GM10248 (cell line): ENCODE measurements at regions not wholly inside any gene's neighbourhood (a gene's known extent, or its start where the extent isn't known, plus 50 kb on each side); places are given as distances from the start of the nearest gene placed in this dataset.
"Not testable (repeated sequence)": the region's sequence is repeated elsewhere in the genome, so short reads cannot be mapped to it uniquely, and the experiment has no call there.

Experiments used
- CTCF ChIA-PET: fragments of 300-600 bp; sonication (Branson Sonifier 250); formaldehyde crosslinking; extraction: SDS; loops from one replicate; lab custom pipeline; 2021; ENCODE audit warnings: antibody characterized with exemption; lab: Yijun Ruan, JAX
- POLR2A ChIA-PET: fragments of 350-650 bp; sonication (Branson Sonifier 250); formaldehyde crosslinking; extraction: SDS; loops from one replicate; lab custom pipeline; 2020; ENCODE audit warnings: antibody characterized with exemption; lab: Yijun Ruan, JAX
- DNase-seq: peaks from one replicate; pipeline ENCODE4 v3.0.0; 2012; ENCODE audit errors: extremely low spot score
- TF ChIP-seq, protein P1 (sequence below): IDR thresholded peaks from 2 replicates; pipeline ENCODE4 v1.5.1; 2012; ENCODE audit warnings: mild to moderate bottlenecking, low read depth; ENCODE audit errors: extremely low read depth, missing control alignments, control extremely low read depth

DNA sequence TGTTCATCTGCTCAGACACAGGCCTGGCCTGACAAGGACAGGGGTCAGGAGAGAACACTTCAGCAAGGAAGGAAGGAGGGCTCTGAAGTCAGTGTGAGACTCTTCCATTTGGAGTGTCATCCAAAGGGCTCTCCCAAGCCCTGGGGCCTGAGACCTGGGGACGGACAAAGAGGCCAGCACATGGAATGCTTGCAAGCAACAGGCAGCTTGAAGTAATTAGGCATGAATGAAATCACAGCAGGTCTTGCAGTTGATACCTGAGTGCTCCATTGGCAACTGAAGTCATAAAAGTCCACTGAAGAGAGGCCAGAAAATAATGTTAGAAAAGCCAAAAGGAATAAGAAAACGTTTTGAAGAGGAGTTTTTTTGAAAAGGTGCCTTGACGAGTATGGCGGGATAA is 231.7 kb downstream of the VAPA start:
- POLR2A ChIA-PET = no interaction called here
- CTCF ChIA-PET = no interaction called here
- TF ChIP-seq, protein P1, sequence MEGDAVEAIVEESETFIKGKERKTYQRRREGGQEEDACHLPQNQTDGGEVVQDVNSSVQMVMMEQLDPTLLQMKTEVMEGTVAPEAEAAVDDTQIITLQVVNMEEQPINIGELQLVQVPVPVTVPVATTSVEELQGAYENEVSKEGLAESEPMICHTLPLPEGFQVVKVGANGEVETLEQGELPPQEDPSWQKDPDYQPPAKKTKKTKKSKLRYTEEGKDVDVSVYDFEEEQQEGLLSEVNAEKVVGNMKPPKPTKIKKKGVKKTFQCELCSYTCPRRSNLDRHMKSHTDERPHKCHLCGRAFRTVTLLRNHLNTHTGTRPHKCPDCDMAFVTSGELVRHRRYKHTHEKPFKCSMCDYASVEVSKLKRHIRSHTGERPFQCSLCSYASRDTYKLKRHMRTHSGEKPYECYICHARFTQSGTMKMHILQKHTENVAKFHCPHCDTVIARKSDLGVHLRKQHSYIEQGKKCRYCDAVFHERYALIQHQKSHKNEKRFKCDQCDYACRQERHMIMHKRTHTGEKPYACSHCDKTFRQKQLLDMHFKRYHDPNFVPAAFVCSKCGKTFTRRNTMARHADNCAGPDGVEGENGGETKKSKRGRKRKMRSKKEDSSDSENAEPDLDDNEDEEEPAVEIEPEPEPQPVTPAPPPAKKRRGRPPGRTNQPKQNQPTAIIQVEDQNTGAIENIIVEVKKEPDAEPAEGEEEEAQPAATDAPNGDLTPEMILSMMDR = no peak
- DNase-seq = no peak

DNA sequence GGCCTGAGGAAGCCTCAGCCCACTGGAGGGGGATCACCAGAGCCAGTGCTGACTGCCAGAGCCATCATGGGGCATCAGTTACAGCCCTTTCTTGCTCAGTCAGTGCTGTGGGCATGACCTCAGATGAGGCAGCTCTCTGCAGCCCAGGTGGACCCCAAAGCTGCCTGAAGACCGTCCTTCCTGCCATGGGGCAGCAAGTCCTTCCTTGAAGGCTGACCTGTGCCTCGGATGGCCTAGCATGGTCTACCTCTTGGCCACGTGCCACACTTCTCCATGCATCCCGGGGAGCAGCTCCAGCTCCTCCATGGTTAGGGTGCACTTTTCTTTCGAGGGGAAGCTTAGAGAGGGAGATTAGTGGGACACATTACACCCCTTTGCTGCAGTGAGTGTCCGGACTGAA is 233.4 kb downstream of the VAPA start:
- TF ChIP-seq, protein P1 = no peak
- POLR2A ChIA-PET = interaction anchor here (0.6 kb wide), 1 partner anchor 349 kb away, joined by 3 read pairs; no protein-coding TSS in a partner anchor
- DNase-seq = no peak
- CTCF ChIA-PET = interaction anchor here (1.6 kb wide), 1 partner anchor 11 kb away, joined by 3 read pairs; no protein-coding TSS in a partner anchor

DNA sequence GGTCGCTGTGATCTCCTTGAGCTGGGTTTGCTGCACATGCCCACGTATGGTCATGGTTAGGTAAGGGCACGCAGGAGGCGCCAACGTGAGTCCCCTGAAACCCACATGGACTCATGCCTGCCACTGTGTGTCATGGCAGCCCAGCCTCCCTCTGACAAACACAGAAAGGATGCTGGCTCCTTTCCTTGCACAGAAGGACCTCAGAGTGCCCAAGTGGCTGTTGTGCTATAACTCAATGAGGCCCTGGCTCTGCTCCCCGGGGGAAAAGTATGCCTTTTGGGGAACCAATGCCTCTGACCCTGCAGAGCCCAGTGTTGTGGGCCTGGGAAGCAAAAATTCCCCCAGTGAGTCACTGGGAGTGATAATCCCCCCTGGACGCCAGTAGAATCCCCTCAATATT is 233.9 kb downstream of the VAPA start:
- POLR2A ChIA-PET = no interaction called here
- DNase-seq = no peak
- CTCF ChIA-PET = no interaction called here
- TF ChIP-seq, protein P1 = no peak

DNA sequence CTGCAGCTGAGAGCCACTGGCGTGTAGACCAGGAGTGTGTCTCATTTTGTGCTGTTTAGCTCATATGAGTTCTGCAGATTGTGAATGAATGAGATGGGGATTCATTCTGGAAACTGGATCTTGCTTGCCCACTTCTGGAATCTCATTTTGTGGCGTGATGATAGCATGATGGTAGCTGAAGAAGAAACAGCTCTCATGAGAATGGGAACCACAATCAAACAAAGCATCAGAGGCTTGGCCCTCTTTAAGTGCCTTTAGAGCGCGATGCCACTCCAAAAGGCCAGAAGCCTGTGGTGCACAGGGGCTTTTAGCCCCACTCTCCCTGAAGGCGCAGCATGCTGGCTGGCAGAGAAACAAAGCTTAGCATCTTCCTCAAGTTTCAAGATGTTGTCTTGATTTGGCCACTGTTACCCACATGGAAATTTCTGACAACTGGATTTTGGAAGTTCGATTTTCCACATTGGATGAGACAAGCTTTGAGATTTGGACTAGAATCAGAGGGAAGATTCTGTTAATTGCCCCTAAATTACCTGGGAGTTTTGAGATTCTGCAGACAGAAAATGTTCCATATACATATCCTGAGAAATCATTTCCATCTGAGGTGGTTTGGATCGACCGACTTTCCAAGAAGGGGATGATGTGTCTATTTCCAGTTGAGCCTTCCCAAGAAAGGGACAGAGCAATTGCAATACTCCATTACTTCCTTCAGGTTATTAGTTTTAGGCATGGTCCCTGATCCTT is 234.5 kb downstream of the VAPA start:
- DNase-seq = no peak
- TF ChIP-seq, protein P1 = no peak
- ChIA-PET POLR2A (no interaction called here), CTCF (no interaction called here)

DNA sequence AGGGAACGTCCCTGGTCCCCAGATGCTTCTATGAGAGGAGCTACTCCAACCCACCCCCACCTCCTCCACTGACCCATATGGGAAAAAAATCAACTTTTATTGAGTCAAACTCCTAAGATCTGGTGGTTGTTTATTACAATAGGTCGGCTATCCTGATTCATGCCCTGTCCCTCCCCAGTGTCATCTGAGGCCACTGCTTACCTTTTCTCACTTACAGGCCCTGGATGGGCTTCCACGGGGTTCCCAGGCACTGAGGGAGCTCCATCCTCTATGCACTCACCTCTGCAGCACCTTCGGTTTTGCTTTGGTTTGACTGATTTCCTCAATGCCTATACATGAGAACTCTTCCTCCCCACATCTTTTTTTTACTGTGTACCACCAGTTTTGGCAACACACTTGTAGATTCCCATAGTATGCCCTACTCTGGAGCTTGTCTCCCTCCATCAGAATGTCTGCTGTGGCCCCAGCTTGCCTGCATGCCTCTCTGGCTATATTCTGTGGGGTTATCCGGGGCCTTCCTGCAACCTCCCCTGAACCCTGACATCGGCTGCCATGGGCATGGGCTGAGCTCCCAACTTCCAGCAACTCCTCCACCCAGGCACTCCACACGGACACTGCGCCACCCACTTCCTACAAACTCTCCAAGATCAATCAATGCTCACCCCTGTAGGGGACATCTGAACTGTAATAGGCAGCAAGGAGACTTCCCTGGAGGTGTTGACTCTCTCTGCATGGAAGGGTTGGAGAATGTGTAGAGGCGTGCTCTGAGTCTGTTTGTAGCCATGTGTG is 236.1 kb downstream of the VAPA start:
- CTCF ChIA-PET = interaction anchor here (0.8 kb wide), 1 partner anchor 10 kb away, joined by 3 read pairs; no protein-coding TSS in a partner anchor
- no peak for DNase-seq
- POLR2A ChIA-PET = no interaction called here
- TF ChIP-seq, protein P1 = no peak

DNA sequence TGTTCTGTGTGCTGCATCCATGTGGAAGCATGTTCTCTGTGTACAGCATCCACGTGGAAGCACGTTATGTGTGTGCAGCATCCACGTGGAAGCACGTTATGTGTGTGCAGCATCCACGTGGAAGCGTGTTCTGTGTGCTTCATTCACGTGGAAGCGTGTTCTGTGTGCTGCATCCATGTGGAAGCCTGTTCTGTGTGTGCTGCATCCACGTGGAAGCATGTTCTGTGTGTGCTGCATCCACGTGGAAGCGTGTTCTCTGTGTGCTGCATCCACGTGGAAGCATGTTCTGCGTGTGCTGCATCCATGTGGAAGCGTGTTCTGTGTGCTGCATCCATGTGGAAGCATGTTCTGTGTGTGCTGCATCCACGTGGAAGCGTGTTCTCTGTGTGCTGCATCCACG is 236.8 kb downstream of the VAPA start:
- POLR2A ChIA-PET, CTCF ChIA-PET: not testable (repeated sequence)

DNA sequence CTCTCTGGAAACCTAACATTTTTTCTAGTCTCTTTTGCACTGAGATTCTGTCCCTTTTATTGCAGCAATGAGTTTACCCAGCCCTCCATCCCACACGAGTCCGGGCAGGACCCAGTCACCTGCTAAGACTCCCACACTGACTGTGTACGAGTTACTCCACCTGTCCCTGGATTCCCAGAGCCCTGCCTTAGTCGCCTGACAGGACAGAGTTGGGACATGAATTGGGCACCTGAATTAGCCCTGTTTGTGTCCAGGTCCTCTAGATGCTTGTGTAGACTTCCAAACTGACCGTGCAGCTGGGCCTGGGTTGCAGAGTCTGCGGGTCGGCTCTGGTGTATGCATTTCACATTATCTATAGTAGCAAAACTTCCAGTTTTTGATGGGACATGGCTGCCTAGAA is 238.7 kb downstream of the VAPA start:
- POLR2A ChIA-PET = no interaction called here
- CTCF ChIA-PET = no interaction called here
- no peak for DNase-seq
- TF ChIP-seq, protein P1 = no peak

More for the DNA sequence above, 236.8 kb downstream of the VAPA start:
- not testable (repeated sequence) for DNase-seq
